ENCODE measurements at regions not wholly inside any gene's neighbourhood (a gene's known extent, or its start where the extent isn't known, plus 50 kb on each side); places are given as distances from the start of the nearest gene placed in this dataset.
"Not testable (repeated sequence)": the region's sequence is repeated elsewhere in the genome, so short reads cannot be mapped to it uniquely, and the experiment has no call there.

GRCh38 chr5:87732875-87733768 is 320.4 kb upstream of the CCNH start:
- DNase-seq = no peak

GRCh38 chr5:87729781-87730180 is 317.1 kb upstream of the CCNH start:
- no peak for DNase-seq

- no peak for DNase-seq
These were observed 309.6 kb upstream of the CCNH start for GRCh38 chr5:87722286-87722685.

GRCh38 chr5:87718224-87718925 is 305.6 kb upstream of the CCNH start:
- not testable (repeated sequence) for DNase-seq

- no peak for DNase-seq
These were observed 305.0 kb upstream of the CCNH start for GRCh38 chr5:87717761-87718160.

- DNase-seq = no peak
These were observed 293.1 kb upstream of the CCNH start for GRCh38 chr5:87705876-87706275.

GRCh38 chr5:87686975-87687374 is 274.2 kb upstream of the CCNH start:
- no peak for DNase-seq

GRCh38 chr5:87686018-87686417 is 273.3 kb upstream of the CCNH start:
- no peak for DNase-seq

- DNase-seq = no peak
These were observed 261.5 kb upstream of the CCNH start for GRCh38 chr5:87674235-87674634.

- no peak for DNase-seq
These were observed 258.4 kb upstream of the CCNH start for GRCh38 chr5:87671146-87671545.

GRCh38 chr5:87665166-87665565 is 252.4 kb upstream of the CCNH start:
- no peak for DNase-seq

- no peak for DNase-seq
These were observed 249.2 kb upstream of the CCNH start for GRCh38 chr5:87661784-87662566.

- DNase-seq = no peak
These were observed 240.5 kb upstream of the CCNH start for GRCh38 chr5:87653242-87653641.

GRCh38 chr5:87650284-87650683 is 237.6 kb upstream of the CCNH start:
- DNase-seq = no peak

GRCh38 chr5:87649455-87649854 is 236.7 kb upstream of the CCNH start:
- no peak for DNase-seq

- no peak for DNase-seq
These were observed 232.5 kb upstream of the CCNH start for GRCh38 chr5:87645224-87645623.

- no peak for DNase-seq
These were observed 228.2 kb upstream of the CCNH start for GRCh38 chr5:87640902-87641301.

- no peak for DNase-seq
These were observed 214.6 kb upstream of the CCNH start for GRCh38 chr5:87627363-87627762.

- DNase-seq = no peak
These were observed 195.7 kb upstream of the CCNH start for GRCh38 chr5:87608385-87608784.

GRCh38 chr5:87605663-87606062 is 192.9 kb upstream of the CCNH start:
- DNase-seq = no peak

- DNase-seq = no peak
These were observed 187.0 kb upstream of the CCNH start for GRCh38 chr5:87599778-87600177.

- no peak for DNase-seq
These were observed 185.7 kb upstream of the CCNH start for GRCh38 chr5:87598460-87598859.

GRCh38 chr5:87594566-87594965 is 181.8 kb upstream of the CCNH start:
- DNase-seq = no peak

Measured in central memory CD4-positive, alpha-beta T cell (primary cell).